GM23338 (cell line): ENCODE measurements at regions not wholly inside any gene's neighbourhood (a gene's known extent, or its start where the extent isn't known, plus 50 kb on each side); places are given as distances from the start of the nearest gene placed in this dataset.

ENCODE experiments used
- ATAC-seq: fragments of 200-7000 bp; cut with Tn5 transposase; 3 replicates; pipeline ENCODE4 v1.9.1; 2020
- DNase-seq: peaks from one replicate; pipeline ENCODE4 v3.0.0-alpha.2; 2015; ENCODE audit warnings: low spot score
- H2AFZ ChIP-seq: fragments of 200-600 bp; sonication (generic); 2 replicates; pipeline ENCODE4 v1.8.0; 2016; ENCODE audit warnings: antibody characterized with exemption, mild to moderate bottlenecking, moderate library complexity
- H3F3A ChIP-seq: fragments of 200-600 bp; sonication (generic); replicated peaks from 2 replicates; pipeline ENCODE4 v1.8.0; 2017; ENCODE audit warnings: antibody characterized with exemption, mixed run types, low read depth
- H3K27ac ChIP-seq: fragments of 200-600 bp; sonication (generic); 2 replicates; pipeline ENCODE4 v1.6.1; 2016; ENCODE audit warnings: low read depth
- H3K27me3 ChIP-seq: fragments of 200-600 bp; sonication (generic); 2 replicates; pipeline ENCODE4 v1.8.0; 2016; ENCODE audit warnings: mild to moderate bottlenecking, mixed run types, moderate library complexity; ENCODE audit not compliant: insufficient read depth
- H3K36me3 ChIP-seq: fragments of 200-600 bp; sonication (generic); 2 replicates; pipeline ENCODE4 v1.8.0; 2016; ENCODE audit warnings: mild to moderate bottlenecking; ENCODE audit not compliant: insufficient read depth
- H3K4me1 ChIP-seq: fragments of 200-600 bp; sonication (generic); 2 replicates; pipeline ENCODE4 v1.8.0; 2016; ENCODE audit warnings: mild to moderate bottlenecking, moderate library complexity; ENCODE audit not compliant: insufficient read depth
- H3K4me2 ChIP-seq: fragments of 200-600 bp; sonication (generic); 2 replicates; pipeline ENCODE4 v1.7.1; 2017; ENCODE audit warnings: mixed run types
- H3K4me3 ChIP-seq: fragments of 200-600 bp; sonication (generic); 2 replicates; pipeline ENCODE4 v1.6.1; 2016; ENCODE audit warnings: mixed run types
- H3K79me2 ChIP-seq: fragments of 200-600 bp; sonication (generic); replicated peaks from 2 replicates; pipeline ENCODE4 v1.8.0; 2017; ENCODE audit warnings: mild to moderate bottlenecking; ENCODE audit not compliant: insufficient read depth
- H3K9me2 ChIP-seq: fragments of 200-600 bp; sonication (generic); 2 replicates; pipeline ENCODE4 v1.8.0; 2017; ENCODE audit not compliant: insufficient read depth
- H4K20me1 ChIP-seq: fragments of 200-600 bp; sonication (generic); replicated peaks from 2 replicates; pipeline ENCODE4 v1.8.0; 2017; ENCODE audit warnings: mild to moderate bottlenecking; ENCODE audit not compliant: insufficient read depth
- H3K27ac Mint-ChIP-seq: 2 replicates; pipeline ENCODE4 v1.8.0; 2020; ENCODE audit warnings: inconsistent platforms, mild to moderate bottlenecking, moderate library complexity, mixed read lengths
- H3K27me3 Mint-ChIP-seq: 3 replicates; pipeline ENCODE4 v1.8.0; 2022; ENCODE audit warnings: low read depth, mild to moderate bottlenecking, moderate library complexity, mixed read lengths, inconsistent platforms; ENCODE audit not compliant: insufficient read depth, poor library complexity
- H3K36me3 Mint-ChIP-seq: 3 replicates; pipeline ENCODE4 v1.8.0; 2021; ENCODE audit warnings: low read depth, mild to moderate bottlenecking, inconsistent platforms, moderate library complexity, mixed read lengths
- H3K4me1 Mint-ChIP-seq: 3 replicates; pipeline ENCODE4 v1.8.0; 2020; ENCODE audit warnings: mild to moderate bottlenecking, inconsistent platforms, mixed read lengths
- H3K4me3 Mint-ChIP-seq: 3 replicates; pipeline ENCODE4 v1.8.0; 2021; ENCODE audit warnings: moderate library complexity, mild to moderate bottlenecking, inconsistent platforms, mixed read lengths
- H3K9me3 Mint-ChIP-seq: 3 replicates; pipeline ENCODE4 v1.8.0; 2020; ENCODE audit warnings: moderate library complexity, mild to moderate bottlenecking, inconsistent platforms, mixed read lengths
- TF ChIP-seq, protein P1 (sequence below): IDR thresholded peaks from one replicate; pipeline ENCODE4 v1.6.1; 2018; ENCODE audit warnings: antibody characterized with exemption; ENCODE audit not compliant: unreplicated experiment
- TF ChIP-seq, protein P2 (sequence below): fragments of 250-450 bp; sonication (Bioruptor Pico); IDR thresholded peaks from 2 replicates; pipeline ENCODE4 v1.5.0; 2020; ENCODE audit warnings: mild to moderate bottlenecking, moderate library complexity

DNA sequence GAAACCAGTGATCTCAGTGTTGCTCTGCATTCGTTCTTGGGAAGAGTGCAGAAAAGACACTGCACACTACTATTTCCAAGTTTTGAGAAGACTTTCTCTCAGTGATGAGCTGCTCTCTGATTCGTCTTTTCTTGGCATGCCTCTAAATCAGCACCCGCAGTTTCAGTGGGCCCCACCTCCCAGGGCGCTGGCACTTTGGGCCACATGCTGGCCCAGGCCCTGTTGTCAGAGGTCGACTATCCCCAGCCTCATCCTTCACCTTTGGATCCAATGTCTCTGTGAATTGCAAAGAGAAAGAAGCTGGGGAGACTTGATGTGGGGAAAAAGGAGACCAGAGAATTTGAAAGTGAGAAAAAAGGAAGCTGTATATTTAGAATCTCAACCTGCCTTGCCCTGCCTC lies 644.1 kb upstream of the PITX2 start:
- Histone ChIP-seq H3K27ac (no peak overlapping the region), H3K4me2 (no peak overlapping the region), H3K79me2 (no peaks in the 10 kb centered on the region), H3K27me3 (no peaks in the 10 kb centered on the region), H3K4me1 (peaks cover 13% of the 10 kb centered on the region; the same call in 1 of the 2 replicates), H3F3A (no peaks in the 10 kb centered on the region), H4K20me1 (no peaks in the 10 kb centered on the region), H2AFZ (peak overlapping the region; percentile 35; the same call in 1 of the 2 replicates), H3K4me3 (no peak overlapping the region), H3K36me3 (no peaks in the 10 kb centered on the region), H3K9me2 (no peaks in the 10 kb centered on the region)
- Mint-ChIP-seq H3K9me3 (no peaks in the 10 kb centered on the region), H3K36me3 (no peaks in the 10 kb centered on the region), H3K4me1 (peaks cover 20% of the 10 kb centered on the region), H3K27me3 (no peaks in the 10 kb centered on the region), H3K27ac (no peak overlapping the region), H3K4me3 (no peak overlapping the region)
- TF ChIP-seq, protein P1, sequence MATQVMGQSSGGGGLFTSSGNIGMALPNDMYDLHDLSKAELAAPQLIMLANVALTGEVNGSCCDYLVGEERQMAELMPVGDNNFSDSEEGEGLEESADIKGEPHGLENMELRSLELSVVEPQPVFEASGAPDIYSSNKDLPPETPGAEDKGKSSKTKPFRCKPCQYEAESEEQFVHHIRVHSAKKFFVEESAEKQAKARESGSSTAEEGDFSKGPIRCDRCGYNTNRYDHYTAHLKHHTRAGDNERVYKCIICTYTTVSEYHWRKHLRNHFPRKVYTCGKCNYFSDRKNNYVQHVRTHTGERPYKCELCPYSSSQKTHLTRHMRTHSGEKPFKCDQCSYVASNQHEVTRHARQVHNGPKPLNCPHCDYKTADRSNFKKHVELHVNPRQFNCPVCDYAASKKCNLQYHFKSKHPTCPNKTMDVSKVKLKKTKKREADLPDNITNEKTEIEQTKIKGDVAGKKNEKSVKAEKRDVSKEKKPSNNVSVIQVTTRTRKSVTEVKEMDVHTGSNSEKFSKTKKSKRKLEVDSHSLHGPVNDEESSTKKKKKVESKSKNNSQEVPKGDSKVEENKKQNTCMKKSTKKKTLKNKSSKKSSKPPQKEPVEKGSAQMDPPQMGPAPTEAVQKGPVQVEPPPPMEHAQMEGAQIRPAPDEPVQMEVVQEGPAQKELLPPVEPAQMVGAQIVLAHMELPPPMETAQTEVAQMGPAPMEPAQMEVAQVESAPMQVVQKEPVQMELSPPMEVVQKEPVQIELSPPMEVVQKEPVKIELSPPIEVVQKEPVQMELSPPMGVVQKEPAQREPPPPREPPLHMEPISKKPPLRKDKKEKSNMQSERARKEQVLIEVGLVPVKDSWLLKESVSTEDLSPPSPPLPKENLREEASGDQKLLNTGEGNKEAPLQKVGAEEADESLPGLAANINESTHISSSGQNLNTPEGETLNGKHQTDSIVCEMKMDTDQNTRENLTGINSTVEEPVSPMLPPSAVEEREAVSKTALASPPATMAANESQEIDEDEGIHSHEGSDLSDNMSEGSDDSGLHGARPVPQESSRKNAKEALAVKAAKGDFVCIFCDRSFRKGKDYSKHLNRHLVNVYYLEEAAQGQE = no peak
- TF ChIP-seq, protein P2, sequence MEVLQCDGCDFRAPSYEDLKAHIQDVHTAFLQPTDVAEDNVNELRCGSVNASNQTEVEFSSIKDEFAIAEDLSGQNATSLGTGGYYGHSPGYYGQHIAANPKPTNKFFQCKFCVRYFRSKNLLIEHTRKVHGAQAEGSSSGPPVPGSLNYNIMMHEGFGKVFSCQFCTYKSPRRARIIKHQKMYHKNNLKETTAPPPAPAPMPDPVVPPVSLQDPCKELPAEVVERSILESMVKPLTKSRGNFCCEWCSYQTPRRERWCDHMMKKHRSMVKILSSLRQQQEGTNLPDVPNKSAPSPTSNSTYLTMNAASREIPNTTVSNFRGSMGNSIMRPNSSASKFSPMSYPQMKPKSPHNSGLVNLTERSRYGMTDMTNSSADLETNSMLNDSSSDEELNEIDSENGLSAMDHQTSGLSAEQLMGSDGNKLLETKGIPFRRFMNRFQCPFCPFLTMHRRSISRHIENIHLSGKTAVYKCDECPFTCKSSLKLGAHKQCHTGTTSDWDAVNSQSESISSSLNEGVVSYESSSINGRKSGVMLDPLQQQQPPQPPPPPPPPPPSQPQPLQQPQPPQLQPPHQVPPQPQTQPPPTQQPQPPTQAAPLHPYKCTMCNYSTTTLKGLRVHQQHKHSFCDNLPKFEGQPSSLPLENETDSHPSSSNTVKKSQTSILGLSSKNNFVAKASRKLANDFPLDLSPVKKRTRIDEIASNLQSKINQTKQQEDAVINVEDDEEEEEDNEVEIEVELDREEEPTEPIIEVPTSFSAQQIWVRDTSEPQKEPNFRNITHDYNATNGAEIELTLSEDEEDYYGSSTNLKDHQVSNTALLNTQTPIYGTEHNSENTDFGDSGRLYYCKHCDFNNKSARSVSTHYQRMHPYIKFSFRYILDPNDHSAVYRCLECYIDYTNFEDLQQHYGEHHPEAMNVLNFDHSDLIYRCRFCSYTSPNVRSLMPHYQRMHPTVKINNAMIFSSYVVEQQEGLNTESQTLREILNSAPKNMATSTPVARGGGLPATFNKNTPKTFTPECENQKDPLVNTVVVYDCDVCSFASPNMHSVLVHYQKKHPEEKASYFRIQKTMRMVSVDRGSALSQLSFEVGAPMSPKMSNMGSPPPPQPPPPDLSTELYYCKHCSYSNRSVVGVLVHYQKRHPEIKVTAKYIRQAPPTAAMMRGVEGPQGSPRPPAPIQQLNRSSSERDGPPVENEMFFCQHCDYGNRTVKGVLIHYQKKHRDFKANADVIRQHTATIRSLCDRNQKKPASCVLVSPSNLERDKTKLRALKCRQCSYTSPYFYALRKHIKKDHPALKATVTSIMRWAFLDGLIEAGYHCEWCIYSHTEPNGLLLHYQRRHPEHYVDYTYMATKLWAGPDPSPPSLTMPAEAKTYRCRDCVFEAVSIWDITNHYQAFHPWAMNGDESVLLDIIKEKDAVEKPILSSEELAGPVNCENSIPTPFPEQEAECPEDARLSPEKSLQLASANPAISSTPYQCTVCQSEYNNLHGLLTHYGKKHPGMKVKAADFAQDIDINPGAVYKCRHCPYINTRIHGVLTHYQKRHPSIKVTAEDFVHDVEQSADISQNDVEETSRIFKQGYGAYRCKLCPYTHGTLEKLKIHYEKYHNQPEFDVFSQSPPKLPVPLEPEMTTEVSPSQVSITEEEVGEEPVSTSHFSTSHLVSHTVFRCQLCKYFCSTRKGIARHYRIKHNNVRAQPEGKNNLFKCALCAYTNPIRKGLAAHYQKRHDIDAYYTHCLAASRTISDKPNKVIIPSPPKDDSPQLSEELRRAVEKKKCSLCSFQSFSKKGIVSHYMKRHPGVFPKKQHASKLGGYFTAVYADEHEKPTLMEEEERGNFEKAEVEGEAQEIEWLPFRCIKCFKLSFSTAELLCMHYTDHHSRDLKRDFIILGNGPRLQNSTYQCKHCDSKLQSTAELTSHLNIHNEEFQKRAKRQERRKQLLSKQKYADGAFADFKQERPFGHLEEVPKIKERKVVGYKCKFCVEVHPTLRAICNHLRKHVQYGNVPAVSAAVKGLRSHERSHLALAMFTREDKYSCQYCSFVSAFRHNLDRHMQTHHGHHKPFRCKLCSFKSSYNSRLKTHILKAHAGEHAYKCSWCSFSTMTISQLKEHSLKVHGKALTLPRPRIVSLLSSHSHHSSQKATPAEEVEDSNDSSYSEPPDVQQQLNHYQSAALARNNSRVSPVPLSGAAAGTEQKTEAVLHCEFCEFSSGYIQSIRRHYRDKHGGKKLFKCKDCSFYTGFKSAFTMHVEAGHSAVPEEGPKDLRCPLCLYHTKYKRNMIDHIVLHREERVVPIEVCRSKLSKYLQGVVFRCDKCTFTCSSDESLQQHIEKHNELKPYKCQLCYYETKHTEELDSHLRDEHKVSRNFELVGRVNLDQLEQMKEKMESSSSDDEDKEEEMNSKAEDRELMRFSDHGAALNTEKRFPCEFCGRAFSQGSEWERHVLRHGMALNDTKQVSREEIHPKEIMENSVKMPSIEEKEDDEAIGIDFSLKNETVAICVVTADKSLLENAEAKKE (CRISPR knock-in tag) = no peak
- ATAC-seq = peak; percentile 56; the same call in 2 of the 3 replicates
- DNase-seq = peak; percentile 11
